HG03135 (cell line): ENCODE measurements at regions not wholly inside any gene's neighbourhood (a gene's known extent, or its start where the extent isn't known, plus 50 kb on each side); places are given as distances from the start of the nearest gene placed in this dataset.
A peak's percentile ranks its signal among the peaks of the same experiment; 100 is the strongest.
"Not testable (repeated sequence)": the region's sequence is repeated elsewhere in the genome, so short reads cannot be mapped to it uniquely, and the experiment has no call there.

Source experiments
- ATAC-seq: cut with Tn5 transposase; IDR thresholded peaks from one replicate; pipeline ENCODE4 v1.9.1; 2021; ENCODE audit warnings: mild to moderate bottlenecking, moderate library complexity; ENCODE audit not compliant: unreplicated experiment

GRCh38 chr14:105581551-105582341 lies 55.4 kb downstream of the TMEM121 start:
- peak; percentile 43 for ATAC-seq

GRCh38 chr14:105582639-105583038 lies 56.3 kb downstream of the TMEM121 start:
- no peak for ATAC-seq

GRCh38 chr14:105583914-105584313 lies 57.5 kb downstream of the TMEM121 start:
- not testable (repeated sequence) for ATAC-seq

- not testable (repeated sequence) for ATAC-seq
Measured at GRCh38 chr14:105585290-105585689, 58.9 kb downstream of the TMEM121 start.

GRCh38 chr14:105585722-105586121 lies 59.3 kb downstream of the TMEM121 start:
- ATAC-seq, result not testable (repeated sequence)

GRCh38 chr14:105586144-105586872 lies 59.9 kb downstream of the TMEM121 start:
- not testable (repeated sequence) for ATAC-seq

GRCh38 chr14:105587034-105587433 lies 60.7 kb downstream of the TMEM121 start:
- ATAC-seq, result not testable (repeated sequence)

GRCh38 chr14:105587482-105588235 lies 61.3 kb downstream of the TMEM121 start:
- not testable (repeated sequence) for ATAC-seq

GRCh38 chr14:105588236-105588860 lies 62.0 kb downstream of the TMEM121 start:
- ATAC-seq, result no peak

GRCh38 chr14:105589161-105589925 lies 63.0 kb downstream of the TMEM121 start:
- ATAC-seq, result no peak

- not testable (repeated sequence) for ATAC-seq
Measured at GRCh38 chr14:105589926-105590185, 63.5 kb downstream of the TMEM121 start.

- no peak for ATAC-seq
Measured at GRCh38 chr14:105591052-105591451, 64.7 kb downstream of the TMEM121 start.

- ATAC-seq, result not testable (repeated sequence)
Measured at GRCh38 chr14:105591792-105592341, 65.5 kb downstream of the TMEM121 start.

GRCh38 chr14:105592646-105593045 lies 66.3 kb downstream of the TMEM121 start:
- ATAC-seq, result not testable (repeated sequence)

GRCh38 chr14:105595346-105595745 lies 69.0 kb downstream of the TMEM121 start:
- not testable (repeated sequence) for ATAC-seq

- ATAC-seq, result not testable (repeated sequence)
Measured at GRCh38 chr14:105596374-105596773, 70.0 kb downstream of the TMEM121 start.

- not testable (repeated sequence) for ATAC-seq
Measured at GRCh38 chr14:105598040-105598763, 71.8 kb downstream of the TMEM121 start.

- ATAC-seq, result not testable (repeated sequence)
Measured at GRCh38 chr14:105598925-105599586, 72.7 kb downstream of the TMEM121 start.
